HG03064 (cell line): ENCODE measurements at regions not wholly inside any gene's neighbourhood (a gene's known extent, or its start where the extent isn't known, plus 50 kb on each side); places are given as distances from the start of the nearest gene placed in this dataset.
"Not testable (repeated sequence)": the region's sequence is repeated elsewhere in the genome, so short reads cannot be mapped to it uniquely, and the experiment has no call there.

Experiments used
- ATAC-seq: cut with Tn5 transposase; IDR thresholded peaks from one replicate; pipeline ENCODE4 v1.9.1; 2021; ENCODE audit warnings: low read depth; ENCODE audit not compliant: unreplicated experiment

DNA sequence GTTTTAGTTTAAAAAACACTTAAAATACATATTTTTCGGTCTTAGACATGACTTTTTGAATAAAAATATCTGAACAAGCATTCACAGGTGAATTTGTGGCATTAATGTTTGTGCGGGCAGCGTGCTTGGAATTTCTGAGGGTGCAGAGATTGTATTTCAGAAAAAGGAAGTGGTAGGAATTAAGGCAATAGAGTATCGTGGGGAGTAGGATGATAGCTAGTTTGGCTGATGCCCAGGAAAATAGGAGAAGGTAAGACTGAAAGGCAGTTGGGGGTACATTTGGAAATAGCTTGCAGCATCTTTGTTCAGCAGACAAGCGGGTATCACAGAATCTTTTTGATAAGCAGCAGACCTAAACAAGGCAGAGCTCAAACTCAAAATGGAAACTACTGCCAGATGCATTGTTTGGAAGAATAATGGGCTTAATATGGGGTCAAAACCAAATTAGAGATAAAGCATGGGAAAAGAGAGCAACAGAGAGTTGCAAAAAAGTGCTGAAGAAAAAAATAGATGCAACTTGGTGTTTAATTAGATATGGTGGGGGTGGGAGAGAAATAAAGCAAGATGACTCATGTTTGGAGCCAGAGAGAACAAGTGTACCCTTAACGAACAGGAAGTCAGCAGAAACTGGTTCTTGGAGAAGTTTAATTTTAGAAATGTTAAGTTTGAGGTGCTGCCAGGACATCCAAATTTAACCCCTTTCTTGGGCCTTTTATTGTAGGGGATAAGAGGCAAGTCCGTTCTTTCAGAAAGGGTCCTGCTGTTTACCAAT lies 85.7 kb upstream of the ARRDC3 start:
- no peak for ATAC-seq

DNA sequence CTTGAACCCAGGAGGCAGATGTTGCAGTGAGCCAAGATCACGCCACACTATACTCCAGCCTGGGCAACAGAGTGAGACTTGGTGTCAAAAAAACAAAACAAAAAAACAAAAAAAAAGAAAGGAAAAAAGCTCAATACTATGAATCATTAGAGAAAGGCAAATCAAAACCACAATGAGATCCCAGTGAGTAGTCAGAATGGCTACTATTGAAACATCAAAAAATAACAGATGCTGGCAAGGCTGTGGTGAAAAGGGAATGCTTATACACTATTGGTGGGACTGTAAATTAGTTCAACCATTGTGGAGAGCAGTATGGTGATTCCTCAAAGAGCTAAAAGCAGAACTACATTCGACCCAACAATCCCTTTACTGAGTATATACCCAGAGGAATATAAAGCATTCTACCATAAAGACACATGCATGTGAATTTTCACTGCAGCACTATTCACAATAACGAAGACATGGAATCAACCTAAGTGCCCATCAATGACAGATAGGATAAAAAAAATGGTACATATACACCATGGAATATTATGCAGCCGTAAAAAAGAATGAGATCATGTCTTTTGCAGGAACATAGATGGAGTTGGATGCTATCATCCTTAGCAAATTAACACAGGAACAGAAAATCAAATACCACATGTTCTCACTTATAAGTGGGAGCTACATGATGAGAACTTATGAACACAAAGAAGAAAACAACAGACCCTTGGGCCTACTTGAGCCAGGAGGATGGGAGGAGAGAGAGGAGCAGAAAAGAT lies 81.9 kb upstream of the ARRDC3 start:
- ATAC-seq, result no peak

GRCh38 chr5:91457681-91458058 lies 74.6 kb upstream of the ARRDC3 start:
- no peak for ATAC-seq

DNA sequence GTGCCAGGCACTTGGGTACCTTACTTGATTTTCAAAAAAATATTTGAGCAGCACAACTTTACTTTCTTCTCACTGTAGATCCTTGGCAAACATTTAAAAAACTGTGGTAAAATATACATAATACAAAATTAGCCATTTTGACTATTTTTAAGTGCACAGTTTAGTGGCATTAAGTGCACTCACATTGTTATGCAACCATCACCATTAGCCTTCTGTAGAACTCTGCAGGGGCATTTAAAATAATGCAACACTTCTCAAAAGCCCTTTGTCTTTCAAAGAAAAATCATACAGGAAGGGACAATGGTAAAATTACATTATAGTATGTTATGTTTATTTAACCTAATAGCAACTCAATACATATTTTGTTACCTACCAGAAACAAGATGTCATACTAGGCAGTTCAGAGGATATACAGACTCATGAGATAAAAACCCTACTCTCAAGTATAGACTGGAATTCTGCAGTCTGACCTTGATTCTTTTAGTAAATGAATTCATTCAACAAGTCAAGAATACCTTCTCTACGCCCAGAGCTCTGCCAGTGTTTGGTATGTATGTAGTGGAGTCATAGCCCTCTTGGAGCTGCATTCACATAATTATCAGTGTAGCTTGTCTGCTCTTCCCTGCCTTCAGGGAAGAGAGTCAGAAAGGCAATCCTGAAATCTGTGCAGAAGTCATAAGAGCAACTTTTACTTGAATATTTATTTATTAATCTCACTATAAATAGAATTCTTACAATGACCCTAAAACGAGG lies 74.0 kb upstream of the ARRDC3 start:
- ATAC-seq, result no peak

GRCh38 chr5:91449083-91449482 lies 66.0 kb upstream of the ARRDC3 start:
- no peak for ATAC-seq

DNA sequence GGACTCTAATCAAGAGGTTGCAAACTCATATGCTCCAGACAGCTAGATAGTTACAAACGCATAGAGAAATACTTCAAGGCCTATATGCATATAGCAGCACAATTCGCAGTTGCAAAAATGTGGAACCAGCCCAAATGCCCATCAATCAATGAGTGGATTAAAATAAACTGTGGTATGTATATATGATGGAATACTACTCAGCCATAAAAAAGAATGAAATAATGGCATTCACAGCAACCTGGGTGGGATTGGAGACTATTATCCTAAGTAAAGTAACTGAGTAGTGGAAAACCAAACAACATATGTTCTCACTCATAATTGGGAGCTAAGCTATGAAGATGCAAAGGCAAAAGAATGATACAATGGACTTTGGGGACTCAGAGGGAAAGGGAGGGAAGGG lies 65.0 kb upstream of the ARRDC3 start:
- ATAC-seq, result not testable (repeated sequence)

GRCh38 chr5:91446880-91447279 lies 63.8 kb upstream of the ARRDC3 start:
- ATAC-seq, result not testable (repeated sequence)

GRCh38 chr5:91443761-91444467 lies 60.8 kb upstream of the ARRDC3 start:
- ATAC-seq, result no peak

DNA sequence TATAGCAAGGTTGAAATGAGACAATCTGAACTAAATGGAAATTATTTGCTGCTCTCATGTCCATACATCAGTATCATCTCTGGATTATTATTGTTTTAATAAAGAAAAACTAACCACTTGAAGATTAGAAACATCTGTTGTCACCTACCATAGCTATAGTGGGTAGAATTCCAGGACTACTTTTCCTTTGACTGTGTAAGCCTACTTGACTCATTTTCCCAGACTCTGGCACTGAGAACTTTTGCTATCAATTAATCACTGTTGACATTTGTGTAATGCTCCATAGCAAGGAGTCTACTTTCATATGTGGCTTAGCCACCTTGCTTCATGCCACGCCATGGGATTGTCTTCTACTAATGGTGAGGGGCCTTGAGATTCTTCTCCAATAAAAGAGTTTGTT lies 59.9 kb upstream of the ARRDC3 start:
- no peak for ATAC-seq

DNA sequence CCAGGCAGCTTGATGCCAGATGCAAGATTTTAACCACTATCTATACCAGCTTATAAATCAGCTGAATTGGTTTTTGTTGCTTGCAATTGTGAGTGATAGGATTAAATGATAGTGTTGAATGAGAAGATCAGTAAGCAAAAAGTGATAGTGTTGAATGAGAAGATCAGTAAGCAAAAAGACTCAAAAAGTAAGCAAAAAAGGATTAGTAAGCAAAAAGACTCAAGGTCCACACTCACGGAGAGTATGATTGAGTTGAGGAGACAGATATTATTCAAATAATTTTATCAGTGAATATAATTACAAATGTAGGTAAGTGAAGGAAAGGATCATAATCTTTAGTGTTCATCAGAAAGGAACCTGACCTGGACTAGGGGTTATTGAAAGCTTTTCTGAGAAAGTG lies 58.0 kb upstream of the ARRDC3 start:
- ATAC-seq, result no peak

- no peak for ATAC-seq
Observed at GRCh38 chr5:91438871-91439270, 55.8 kb upstream of the ARRDC3 start.

DNA sequence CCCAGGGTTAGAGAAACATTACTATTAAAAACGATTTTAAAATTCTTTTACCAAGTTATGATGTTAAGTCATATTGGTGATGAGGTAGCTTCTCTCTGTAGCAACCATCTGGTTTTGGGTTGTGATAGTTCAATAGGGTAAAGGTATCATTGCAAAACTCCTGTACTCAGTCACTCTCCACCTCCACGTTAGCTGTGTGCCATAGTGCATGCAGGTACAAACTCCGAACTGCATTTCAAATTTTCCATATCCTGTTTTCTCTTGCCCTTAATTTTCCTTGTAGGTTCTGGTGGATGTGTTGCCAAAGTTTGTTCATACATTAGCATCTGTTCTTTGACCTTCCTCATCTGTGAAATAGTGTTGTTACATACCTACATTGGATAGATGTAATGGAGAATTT lies 53.1 kb upstream of the ARRDC3 start:
- ATAC-seq, result no peak

GRCh38 chr5:91434348-91434747 lies 51.2 kb upstream of the ARRDC3 start:
- ATAC-seq, result no peak

DNA sequence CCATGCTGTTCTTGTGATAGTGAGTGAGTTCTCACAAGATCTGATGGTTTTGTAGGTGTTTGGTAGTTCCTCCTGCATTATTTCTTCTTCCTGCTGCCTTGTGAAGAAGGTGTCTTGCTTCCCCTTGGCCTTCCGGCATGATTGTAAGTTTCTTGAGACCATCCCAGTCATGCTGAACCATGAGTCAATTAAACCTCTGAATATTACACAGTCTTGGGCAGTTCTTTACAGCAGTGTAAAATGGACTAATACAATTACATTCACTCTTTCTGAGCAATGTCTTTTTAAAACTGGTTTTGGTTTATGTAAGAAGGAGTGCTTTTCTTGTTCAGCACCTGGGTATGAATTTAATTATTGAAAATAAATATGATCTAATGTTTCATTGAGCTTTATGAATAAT lies 50.7 kb upstream of the ARRDC3 start:
- ATAC-seq, result no peak
